ENCODE measurements at regions not wholly inside any gene's neighbourhood (a gene's known extent, or its start where the extent isn't known, plus 50 kb on each side); places are given as distances from the start of the nearest gene placed in this dataset.

- no peak for TF ChIP-seq EZH2phosphoT487 (IDR thresholded peaks at IDR 0.05; ENCODE audit: borderline replicate concordance, low read depth, low read length)
- no peak for TF ChIP-seq CTCF (conservative IDR thresholded peaks at IDR 0.05; ENCODE audit: low read length)
- intact Hi-C loops (cut with micrococcal nuclease; ENCODE audit: unreplicated experiment), result no loop called here
- ChIA-PET POLR2A (no interaction called here), CTCF (ENCODE audit: unreplicated experiment) (no interaction called here)
- H3K27ac ChIP-seq (ENCODE audit: low read depth, low read length, poor library complexity, severe bottlenecking), result no peak overlapping the region
- H4K20me1 ChIP-seq (ENCODE audit: insufficient read depth, low read length), result no peaks in the 10 kb centered on the region
- no TSS peak for BruUV-seq (replicated peaks)
- H3K9me2 ChIP-seq (ENCODE audit: insufficient read depth, low read length), result no peaks in the 10 kb centered on the region
- H3K36me3 ChIP-seq (ENCODE audit: insufficient read depth, low read length), result no peaks in the 10 kb centered on the region
- no peaks in the 10 kb centered on the region for H3K79me2 ChIP-seq (ENCODE audit: insufficient read depth, low read depth, low read length)
- H3K4me3 ChIP-seq (ENCODE audit: low read depth, low read length, poor library complexity, severe bottlenecking), result no peak overlapping the region
- no peak for DNase-seq (ENCODE audit: low spot score)
- H3K9me3 ChIP-seq (ENCODE audit: low read length), result no peaks in the 10 kb centered on the region
- H3K4me1 ChIP-seq (ENCODE audit: insufficient read depth, low read length, poor library complexity, severe bottlenecking), result no peaks in the 10 kb centered on the region
- H3K4me2 ChIP-seq (ENCODE audit: low read length), result no peak overlapping the region
- H2AFZ ChIP-seq (ENCODE audit: low read length), result no peak overlapping the region
Observed at GRCh38 chr10:90394311-90394710, 463.5 kb downstream of the HTR7 start.

GRCh38 chr10:90396721-90397120, 461.1 kb downstream of the HTR7 start:
- DNase-seq (ENCODE audit: low spot score), result no peak
- H3K9me2 ChIP-seq (ENCODE audit: insufficient read depth, low read length), result no peaks in the 10 kb centered on the region
- no peaks in the 10 kb centered on the region for H3K36me3 ChIP-seq (ENCODE audit: insufficient read depth, low read length)
- ChIA-PET POLR2A (no interaction called here), CTCF (ENCODE audit: unreplicated experiment) (no interaction called here)
- no TSS peak for BruUV-seq (replicated peaks)
- no peaks in the 10 kb centered on the region for H4K20me1 ChIP-seq (ENCODE audit: insufficient read depth, low read length)
- no peak overlapping the region for H2AFZ ChIP-seq (ENCODE audit: low read length)
- H3K79me2 ChIP-seq (ENCODE audit: insufficient read depth, low read depth, low read length), result no peaks in the 10 kb centered on the region
- intact Hi-C loops (cut with micrococcal nuclease; ENCODE audit: unreplicated experiment), result no loop called here
- H3K4me1 ChIP-seq (ENCODE audit: insufficient read depth, low read length, poor library complexity, severe bottlenecking), result no peaks in the 10 kb centered on the region
- no peaks in the 10 kb centered on the region for H3K9me3 ChIP-seq (ENCODE audit: low read length)
- no peak overlapping the region for H3K27ac ChIP-seq (ENCODE audit: low read depth, low read length, poor library complexity, severe bottlenecking)
- TF ChIP-seq CTCF (conservative IDR thresholded peaks at IDR 0.05; ENCODE audit: low read length) (no peak), EZH2phosphoT487 (IDR thresholded peaks at IDR 0.05; ENCODE audit: borderline replicate concordance, low read depth, low read length) (no peak)
- H3K4me2 ChIP-seq (ENCODE audit: low read length), result no peak overlapping the region
- H3K4me3 ChIP-seq (ENCODE audit: low read depth, low read length, poor library complexity, severe bottlenecking), result no peak overlapping the region

- intact Hi-C loops (cut with micrococcal nuclease; ENCODE audit: unreplicated experiment), result no loop called here
- ChIA-PET CTCF (ENCODE audit: unreplicated experiment) (no interaction called here), POLR2A (no interaction called here)
- BruUV-seq (replicated peaks), result no TSS peak
- H3K9me2 ChIP-seq (ENCODE audit: insufficient read depth, low read length), result no peaks in the 10 kb centered on the region
- H3K4me2 ChIP-seq (ENCODE audit: low read length), result no peak overlapping the region
- no peak overlapping the region for H3K4me3 ChIP-seq (ENCODE audit: low read depth, low read length, poor library complexity, severe bottlenecking)
- H3K9me3 ChIP-seq (ENCODE audit: low read length), result no peaks in the 10 kb centered on the region
- no peak overlapping the region for H3K27ac ChIP-seq (ENCODE audit: low read depth, low read length, poor library complexity, severe bottlenecking)
- H3K79me2 ChIP-seq (ENCODE audit: insufficient read depth, low read depth, low read length), result no peaks in the 10 kb centered on the region
- H3K36me3 ChIP-seq (ENCODE audit: insufficient read depth, low read length), result no peaks in the 10 kb centered on the region
- no peaks in the 10 kb centered on the region for H4K20me1 ChIP-seq (ENCODE audit: insufficient read depth, low read length)
- TF ChIP-seq CTCF (conservative IDR thresholded peaks at IDR 0.05; ENCODE audit: low read length) (no peak), EZH2phosphoT487 (IDR thresholded peaks at IDR 0.05; ENCODE audit: borderline replicate concordance, low read depth, low read length) (no peak)
- H3K4me1 ChIP-seq (ENCODE audit: insufficient read depth, low read length, poor library complexity, severe bottlenecking), result no peaks in the 10 kb centered on the region
- no peak overlapping the region for H2AFZ ChIP-seq (ENCODE audit: low read length)
- no peak for DNase-seq (ENCODE audit: low spot score)
Observed at GRCh38 chr10:90398566-90398965, 459.3 kb downstream of the HTR7 start.

Measured in OCI-LY7 (cell line).